AG10803 (cell line): ENCODE measurements at regions not wholly inside any gene's neighbourhood (a gene's known extent, or its start where the extent isn't known, plus 50 kb on each side); places are given as distances from the start of the nearest gene placed in this dataset.

Experiments
- DNase-seq: peaks from one replicate; pipeline ENCODE4 v3.0.0; 2010; ENCODE audit warnings: low read depth
- H3K4me3 ChIP-seq: 2 replicates; pipeline ENCODE4 v1.5.1; 2011; ENCODE audit warnings: mild to moderate bottlenecking, low read length, control low read depth
- CTCF ChIP-seq: conservative IDR thresholded peaks from 2 replicates; pipeline ENCODE4 v1.5.1; 2011; ENCODE audit warnings: mild to moderate bottlenecking, low read length, control low read depth, inconsistent platforms

GRCh38 chr9:87378676-87379075, 119.0 kb upstream of the DAPK1 start:
- DNase-seq = no peak
- no peak for TF ChIP-seq CTCF
- no peak overlapping the region for H3K4me3 ChIP-seq

- no peak for TF ChIP-seq CTCF
- no peak overlapping the region for H3K4me3 ChIP-seq
- DNase-seq = no peak
These were observed 118.4 kb upstream of the DAPK1 start for GRCh38 chr9:87379300-87379699.

- peak; percentile 97 for DNase-seq
- TF ChIP-seq CTCF = no peak
- no peak overlapping the region for H3K4me3 ChIP-seq
These were observed 116.5 kb upstream of the DAPK1 start for GRCh38 chr9:87381050-87381711.

GRCh38 chr9:87381746-87382145, 115.9 kb upstream of the DAPK1 start:
- no peak for TF ChIP-seq CTCF
- H3K4me3 ChIP-seq = no peak overlapping the region
- DNase-seq = peak; percentile 48

GRCh38 chr9:87382900-87383299, 114.8 kb upstream of the DAPK1 start:
- no peak overlapping the region for H3K4me3 ChIP-seq
- peak; percentile 40 for DNase-seq
- no peak for TF ChIP-seq CTCF

- TF ChIP-seq CTCF = no peak
These were observed 114.1 kb upstream of the DAPK1 start for GRCh38 chr9:87383344-87384150.

GRCh38 chr9:87386490-87387025, 111.1 kb upstream of the DAPK1 start:
- H3K4me3 ChIP-seq = no peak overlapping the region
- DNase-seq = no peak
- no peak for TF ChIP-seq CTCF

More at GRCh38 chr9:87383344-87384150, 114.1 kb upstream of the DAPK1 start:
- no peak overlapping the region for H3K4me3 ChIP-seq
- no peak for DNase-seq
